GDM1 (cell line): ENCODE measurements at regions not wholly inside any gene's neighbourhood (a gene's known extent, or its start where the extent isn't known, plus 50 kb on each side); places are given as distances from the start of the nearest gene placed in this dataset.
"Not testable (repeated sequence)": the region's sequence is repeated elsewhere in the genome, so short reads cannot be mapped to it uniquely, and the experiment has no call there.

Experiments used
- DNase-seq: peaks from one replicate; lab custom pipeline; 2025; lab: John Stamatoyannopoulos, UW

- DNase-seq = no peak
Observed at GRCh38 chr14:99036611-99037293, 235.2 kb downstream of the BCL11B start.

GRCh38 chr14:99037326-99037725 is 234.7 kb downstream of the BCL11B start:
- DNase-seq = not testable (repeated sequence)

- DNase-seq = no peak
Observed at GRCh38 chr14:99037777-99038430, 234.1 kb downstream of the BCL11B start.

- no peak for DNase-seq
Observed at GRCh38 chr14:99038431-99038820, 233.6 kb downstream of the BCL11B start.

GRCh38 chr14:99039331-99040041 is 232.5 kb downstream of the BCL11B start:
- no peak for DNase-seq

- DNase-seq = no peak
Observed at GRCh38 chr14:99040052-99040451, 231.9 kb downstream of the BCL11B start.

GRCh38 chr14:99040711-99041110 is 231.3 kb downstream of the BCL11B start:
- no peak for DNase-seq

GRCh38 chr14:99041141-99041819 is 230.7 kb downstream of the BCL11B start:
- no peak for DNase-seq

- DNase-seq = no peak
Observed at GRCh38 chr14:99041820-99042174, 230.2 kb downstream of the BCL11B start.

- no peak for DNase-seq
Observed at GRCh38 chr14:99042381-99043266, 229.4 kb downstream of the BCL11B start.

- no peak for DNase-seq
Observed at GRCh38 chr14:99043267-99043615, 228.8 kb downstream of the BCL11B start.

- no peak for DNase-seq
Observed at GRCh38 chr14:99043756-99044155, 228.2 kb downstream of the BCL11B start.

- DNase-seq = no peak
Observed at GRCh38 chr14:99047441-99048031, 224.5 kb downstream of the BCL11B start.

- no peak for DNase-seq
Observed at GRCh38 chr14:99050309-99050708, 221.7 kb downstream of the BCL11B start.

- DNase-seq = no peak
Observed at GRCh38 chr14:99052467-99052866, 219.5 kb downstream of the BCL11B start.

GRCh38 chr14:99055019-99055418 is 217.0 kb downstream of the BCL11B start:
- DNase-seq = no peak

GRCh38 chr14:99055816-99056215 is 216.2 kb downstream of the BCL11B start:
- DNase-seq = no peak

GRCh38 chr14:99057576-99058083 is 214.4 kb downstream of the BCL11B start:
- no peak for DNase-seq

- no peak for DNase-seq
Observed at GRCh38 chr14:99058542-99058941, 213.5 kb downstream of the BCL11B start.

GRCh38 chr14:99062216-99062615 is 209.8 kb downstream of the BCL11B start:
- no peak for DNase-seq

GRCh38 chr14:99062772-99063418 is 209.1 kb downstream of the BCL11B start:
- no peak for DNase-seq
